Ovary (tissue), 3 donors: ENCODE measurements at regions not wholly inside any gene's neighbourhood (a gene's known extent, or its start where the extent isn't known, plus 50 kb on each side); places are given as distances from the start of the nearest gene placed in this dataset.
"Not testable (repeated sequence)": the region's sequence is repeated elsewhere in the genome, so short reads cannot be mapped to it uniquely, and the experiment has no call there.

Experiments used
- EP300 ChIP-seq: sonication (generic); formaldehyde crosslinking; IDR thresholded peaks from one replicate; pipeline ENCODE4 v1.6.1; 2017; ENCODE audit warnings: antibody characterized with exemption
- POLR2A ChIP-seq: fragments of 450-650 bp; IDR thresholded peaks from one replicate; pipeline ENCODE4 v1.6.1; 2017; ENCODE audit warnings: antibody characterized with exemption, mild to moderate bottlenecking, moderate library complexity
- TF ChIP-seq, protein P1 (sequence below), 3 donors: fragments of 450-650 bp in 2 of 3; fragments of 200-600 bp in 1 of 3; IDR thresholded peaks; one replicate each; pipeline versions ENCODE4 v1.5.1 to v1.8.0; 2016 to 2022; ENCODE audit warnings: antibody characterized with exemption in 3 of 3, mild to moderate bottlenecking in 1 of 3
- donor health status: DM: no; HTN: no; CAD: no.

DNA sequence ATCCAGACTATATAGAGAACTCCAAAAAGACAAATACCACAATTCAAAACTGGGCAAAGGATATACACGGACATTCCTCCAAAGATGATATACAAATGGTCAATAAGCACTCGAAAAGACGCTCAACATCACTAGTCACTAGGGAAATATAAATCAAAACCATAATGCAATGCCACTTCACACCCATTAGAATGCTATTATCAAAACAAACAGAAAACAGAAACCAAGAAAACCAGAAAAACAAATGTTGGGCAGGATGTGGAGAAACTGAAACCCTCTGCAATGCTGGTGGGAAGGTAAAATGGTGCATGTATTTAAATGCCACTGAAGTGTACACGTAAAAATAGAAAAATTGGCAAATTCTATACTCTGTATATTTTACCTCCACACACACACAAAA, 2664.1 kb upstream of the DEFB115 start:
- TF ChIP-seq POLR2A, EP300: not testable (repeated sequence)
- TF ChIP-seq, protein P1, sequence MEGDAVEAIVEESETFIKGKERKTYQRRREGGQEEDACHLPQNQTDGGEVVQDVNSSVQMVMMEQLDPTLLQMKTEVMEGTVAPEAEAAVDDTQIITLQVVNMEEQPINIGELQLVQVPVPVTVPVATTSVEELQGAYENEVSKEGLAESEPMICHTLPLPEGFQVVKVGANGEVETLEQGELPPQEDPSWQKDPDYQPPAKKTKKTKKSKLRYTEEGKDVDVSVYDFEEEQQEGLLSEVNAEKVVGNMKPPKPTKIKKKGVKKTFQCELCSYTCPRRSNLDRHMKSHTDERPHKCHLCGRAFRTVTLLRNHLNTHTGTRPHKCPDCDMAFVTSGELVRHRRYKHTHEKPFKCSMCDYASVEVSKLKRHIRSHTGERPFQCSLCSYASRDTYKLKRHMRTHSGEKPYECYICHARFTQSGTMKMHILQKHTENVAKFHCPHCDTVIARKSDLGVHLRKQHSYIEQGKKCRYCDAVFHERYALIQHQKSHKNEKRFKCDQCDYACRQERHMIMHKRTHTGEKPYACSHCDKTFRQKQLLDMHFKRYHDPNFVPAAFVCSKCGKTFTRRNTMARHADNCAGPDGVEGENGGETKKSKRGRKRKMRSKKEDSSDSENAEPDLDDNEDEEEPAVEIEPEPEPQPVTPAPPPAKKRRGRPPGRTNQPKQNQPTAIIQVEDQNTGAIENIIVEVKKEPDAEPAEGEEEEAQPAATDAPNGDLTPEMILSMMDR (IDR thresholded peaks at IDR 0.05), result not testable (repeated sequence)
